CD4-positive, alpha-beta T cell treated with Interleukin-2 at 100 ng/mL for 4 hours (primary cell): ENCODE measurements at regions not wholly inside any gene's neighbourhood (a gene's known extent, or its start where the extent isn't known, plus 50 kb on each side); places are given as distances from the start of the nearest gene placed in this dataset.
"Not testable (repeated sequence)": the region's sequence is repeated elsewhere in the genome, so short reads cannot be mapped to it uniquely, and the experiment has no call there.

Source experiments
- DNase-seq: peaks from one replicate; pipeline ENCODE4 v3.0.0-alpha.2; 2020; ENCODE audit warnings: low spot score

DNA sequence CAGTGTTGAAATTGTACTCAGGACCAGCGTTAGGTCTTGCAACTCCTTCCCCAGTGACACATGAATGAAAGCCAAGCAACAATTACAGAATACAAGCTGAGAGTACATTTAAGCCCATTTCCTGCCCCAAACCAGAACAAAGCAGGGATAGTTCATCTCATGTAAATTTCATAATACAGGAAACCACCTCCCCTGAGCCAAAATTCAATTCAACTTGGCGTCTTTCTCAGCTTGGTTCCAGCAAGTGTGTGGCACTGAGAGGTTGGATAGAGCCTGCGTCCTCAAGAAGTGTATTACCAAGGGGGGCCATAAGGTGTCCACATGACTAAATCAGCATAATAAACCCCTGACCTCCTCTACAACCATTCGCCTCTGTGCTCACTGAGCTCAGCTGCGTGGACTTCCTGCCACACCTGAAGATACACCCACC, 278.9 kb upstream of the CRY1 start:
- DNase-seq: peak; percentile 64

DNA sequence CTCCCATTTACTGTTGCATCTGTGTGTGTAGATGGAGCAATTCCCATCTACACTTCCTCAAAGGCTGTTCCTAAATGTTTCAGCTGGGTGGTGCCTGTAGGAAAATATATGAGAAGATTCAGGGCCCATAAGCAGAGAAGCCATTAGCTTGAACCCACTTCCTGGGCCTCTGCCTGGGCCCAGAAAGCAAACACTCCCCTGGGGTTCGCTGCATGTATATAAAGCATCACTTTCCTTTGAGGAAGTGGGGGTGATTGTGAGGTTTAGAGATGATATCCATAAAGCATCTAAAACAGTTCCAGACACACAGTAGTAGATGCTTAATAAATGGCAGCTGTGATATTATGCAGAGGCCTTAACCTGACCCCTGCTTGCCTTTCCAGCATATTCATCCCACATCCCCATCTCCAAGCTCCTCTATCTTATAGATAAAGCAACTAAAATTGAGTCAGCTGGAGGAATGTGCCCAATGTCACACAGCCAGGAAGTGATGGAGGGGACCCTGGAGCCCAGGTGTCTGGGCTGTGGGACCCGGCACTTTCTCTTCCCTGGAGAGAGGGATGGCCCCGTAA, 280.0 kb upstream of the CRY1 start:
- DNase-seq: no peak

DNA sequence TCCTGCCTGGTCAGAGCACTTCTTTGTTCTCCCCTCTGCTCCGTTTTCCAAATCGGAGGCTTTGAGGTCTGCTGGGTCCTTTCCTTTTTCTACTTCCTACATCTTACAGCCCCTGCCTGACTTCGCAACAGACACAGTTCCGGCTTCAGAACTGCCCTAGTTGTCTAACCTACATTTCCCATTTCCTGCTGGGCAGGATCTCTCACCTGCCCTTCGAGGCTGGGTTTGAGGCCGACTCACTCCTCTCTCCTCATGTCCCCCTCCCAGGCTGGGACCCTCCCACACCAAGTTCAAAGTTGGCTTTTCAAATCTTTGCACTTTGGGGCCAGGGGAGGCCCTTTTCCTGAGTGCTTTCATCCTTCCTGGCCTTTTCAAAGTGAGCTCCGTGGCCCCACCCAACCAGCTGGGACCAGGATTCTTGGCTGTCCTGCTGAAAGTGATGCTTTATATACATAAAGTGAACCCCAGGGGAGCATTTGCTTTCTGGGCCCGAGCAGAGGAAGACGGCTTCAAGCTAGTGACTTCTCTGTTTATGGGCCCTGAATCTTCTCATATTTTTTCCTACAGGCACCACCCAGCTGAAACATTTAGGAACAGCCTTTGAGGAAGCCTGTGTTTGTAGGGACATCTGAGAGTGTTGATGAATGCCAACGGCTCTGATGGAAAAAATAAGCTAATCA, 281.0 kb upstream of the CRY1 start:
- no peak for DNase-seq

DNA sequence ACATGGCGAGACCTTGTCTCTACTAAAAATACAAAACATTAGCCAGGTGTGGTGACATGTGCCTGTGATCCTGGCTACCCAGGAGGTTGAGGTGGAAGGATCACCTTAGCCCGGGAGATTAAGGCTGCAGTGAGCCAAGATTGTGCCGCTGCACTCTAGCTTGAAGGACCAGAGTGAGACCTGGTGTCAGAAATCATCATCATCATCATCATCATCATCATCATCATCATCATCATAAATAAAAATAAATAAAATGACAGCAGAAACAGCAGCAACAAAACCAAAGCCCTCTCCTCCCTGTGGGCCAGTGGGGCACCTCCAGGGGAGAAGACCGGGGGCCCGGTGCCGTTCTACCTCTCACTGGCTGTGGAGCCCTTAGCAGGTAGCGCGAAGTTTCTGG, 281.9 kb upstream of the CRY1 start:
- DNase-seq: no peak

DNA sequence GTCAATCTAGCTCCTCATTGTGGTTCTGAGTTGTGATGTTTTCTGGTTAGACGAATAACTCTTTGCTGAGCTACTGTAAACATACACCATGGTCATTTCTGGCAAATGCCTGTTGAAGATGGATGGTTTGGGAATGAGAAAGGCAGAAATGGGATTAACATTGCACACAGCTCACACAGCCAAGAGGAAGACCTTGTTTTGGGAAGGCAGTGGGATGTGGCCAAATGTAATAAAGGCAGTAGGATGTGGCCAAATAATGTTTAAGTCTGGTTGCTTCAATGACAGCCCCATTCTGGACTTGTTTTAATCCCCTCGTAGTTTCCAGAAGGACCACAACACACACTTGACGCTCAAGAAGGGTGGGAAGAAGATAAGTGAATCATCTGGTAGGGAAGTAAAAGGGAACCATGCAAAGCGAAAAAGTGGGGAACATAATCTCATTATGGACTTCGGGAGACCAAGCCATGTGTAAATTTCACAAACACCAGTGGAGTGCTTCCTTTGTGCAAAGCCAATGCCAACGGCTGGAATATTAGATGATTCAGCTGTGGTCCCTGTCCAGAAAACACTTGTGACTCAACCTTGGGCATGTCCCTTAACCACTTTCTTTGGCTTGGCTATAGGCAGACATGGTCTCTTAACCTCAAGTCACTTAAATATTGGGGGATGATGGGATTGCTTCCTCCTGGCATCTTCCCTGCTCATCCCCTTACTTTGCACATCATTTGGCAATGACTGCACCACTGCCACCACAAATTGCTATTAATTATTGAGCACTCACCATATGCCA, 284.4 kb upstream of the CRY1 start:
- no peak for DNase-seq

DNA sequence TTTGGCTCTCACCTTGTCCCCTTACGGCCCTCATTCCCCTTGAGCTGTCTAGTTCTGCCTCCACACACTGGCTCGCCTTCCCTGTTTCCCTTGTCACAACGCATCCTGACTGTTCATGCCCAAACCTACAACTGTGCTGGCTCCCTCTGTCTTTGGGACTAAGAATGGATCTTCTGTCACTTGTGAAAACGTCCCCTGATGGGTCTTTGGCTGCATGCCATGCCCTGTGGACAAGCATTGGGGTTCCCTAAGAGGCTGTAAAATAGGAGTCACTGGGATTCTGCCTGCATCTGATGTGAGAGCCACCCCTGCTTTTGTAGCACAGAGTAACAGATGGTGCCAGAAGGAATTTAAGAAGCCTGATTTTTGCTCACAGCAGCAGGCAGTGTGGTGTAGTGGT, 285.3 kb upstream of the CRY1 start:
- DNase-seq: no peak

DNA sequence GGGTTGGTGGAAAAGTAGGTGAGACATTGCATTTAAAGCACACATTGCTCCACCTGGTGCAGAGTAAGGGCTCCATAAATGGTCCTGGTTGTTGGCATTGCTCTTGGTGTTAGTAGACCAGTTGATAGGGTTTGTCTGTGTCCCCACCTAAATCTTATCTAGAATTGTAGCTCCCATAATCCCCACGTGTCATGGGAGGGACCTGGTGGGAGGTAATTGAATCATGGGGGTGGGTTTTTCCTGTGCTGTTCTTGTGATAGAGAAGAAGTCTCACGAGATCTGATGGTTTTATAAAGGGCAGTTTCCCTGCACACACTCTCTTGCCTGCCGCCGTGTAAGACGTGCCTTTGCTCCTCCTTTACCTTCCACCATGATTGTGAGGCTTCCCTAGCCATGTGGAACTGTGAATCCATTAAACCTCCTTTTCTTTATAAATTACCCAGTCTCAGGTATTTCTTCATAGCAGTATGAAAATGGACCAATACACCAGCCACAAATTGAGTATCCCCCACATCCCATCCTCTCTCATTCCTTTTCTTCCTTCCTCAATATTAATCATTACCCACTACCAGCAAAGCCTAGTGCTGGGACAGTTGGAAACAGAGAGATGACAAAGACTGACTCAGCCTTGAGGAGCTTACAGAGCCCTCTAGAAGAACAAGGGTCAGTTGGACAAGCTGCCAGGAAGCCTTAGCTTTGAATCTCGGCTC, 285.9 kb upstream of the CRY1 start:
- DNase-seq: not testable (repeated sequence)

DNA sequence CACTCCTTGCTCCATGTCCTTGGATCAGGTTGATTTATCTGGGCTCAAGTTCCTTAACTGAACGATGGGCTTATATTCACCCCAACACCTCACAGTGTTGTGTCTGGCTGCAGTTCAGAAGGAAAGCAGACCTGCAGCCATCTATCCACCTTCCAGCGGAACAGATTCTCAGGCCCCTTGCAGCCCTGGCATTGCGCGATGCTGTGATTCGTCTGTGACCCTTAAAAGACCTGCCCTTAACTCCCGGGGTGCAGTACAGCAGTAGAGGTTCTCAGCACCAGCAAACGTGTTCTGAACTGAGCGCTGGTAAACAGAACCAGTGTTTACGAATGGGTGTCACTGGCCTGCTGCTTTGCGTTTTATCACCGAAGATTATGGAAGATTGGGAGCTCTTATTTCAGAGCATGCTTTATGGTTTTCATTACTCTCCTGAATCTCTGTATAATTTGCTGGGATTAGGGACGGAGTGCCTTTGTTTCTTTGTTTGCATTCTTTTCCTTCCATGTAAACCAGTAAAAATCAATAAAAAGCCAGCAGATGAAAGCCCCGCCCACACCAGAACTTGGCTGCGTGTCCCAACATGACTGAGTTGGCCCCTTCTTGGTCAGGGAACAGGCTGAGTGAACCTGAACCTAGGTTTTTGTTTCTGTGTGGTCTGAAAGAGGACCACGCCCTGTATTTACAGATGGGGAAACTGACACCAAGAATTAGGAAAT, 286.7 kb upstream of the CRY1 start:
- DNase-seq: no peak

DNA sequence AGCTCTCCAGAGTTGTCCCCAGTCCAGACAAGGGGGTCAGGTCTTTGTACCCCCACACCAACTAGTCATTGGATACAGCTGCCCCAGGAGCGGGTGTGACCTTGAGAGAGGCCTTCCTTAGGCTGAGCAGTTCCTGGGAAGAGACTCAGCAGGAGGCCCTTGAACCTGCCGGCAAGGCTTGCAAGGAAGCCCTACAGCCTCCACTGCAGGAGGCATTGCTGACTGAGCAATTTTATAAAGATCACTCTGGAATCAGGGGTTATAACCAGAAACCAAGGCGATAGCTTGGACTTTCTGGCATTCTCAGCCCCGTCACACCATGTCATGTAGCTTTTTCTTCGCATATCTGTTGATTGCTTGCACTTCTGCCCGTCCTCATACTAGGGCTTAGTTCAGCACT, 291.3 kb upstream of the CRY1 start:
- DNase-seq: no peak

DNA sequence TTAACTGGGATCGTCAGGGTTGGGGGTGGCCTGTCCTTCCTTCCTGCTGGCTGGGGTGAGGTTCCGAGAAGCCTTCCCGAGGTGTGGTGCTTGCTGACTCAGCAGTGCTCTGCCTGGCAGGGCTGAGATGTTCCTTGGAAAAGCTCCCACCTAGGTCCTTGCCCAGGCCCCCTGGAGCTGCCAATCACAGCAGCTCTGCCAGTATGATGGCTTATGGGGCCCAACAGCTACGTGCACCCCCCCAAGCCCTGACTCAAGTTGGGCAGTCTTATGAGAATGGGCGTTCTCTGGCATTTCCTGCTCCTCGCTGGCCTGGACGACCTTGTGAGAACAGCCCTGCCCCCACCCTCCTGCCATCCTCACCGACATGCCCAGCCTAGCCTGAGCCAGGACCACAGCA, 292.2 kb upstream of the CRY1 start:
- DNase-seq: no peak

DNA sequence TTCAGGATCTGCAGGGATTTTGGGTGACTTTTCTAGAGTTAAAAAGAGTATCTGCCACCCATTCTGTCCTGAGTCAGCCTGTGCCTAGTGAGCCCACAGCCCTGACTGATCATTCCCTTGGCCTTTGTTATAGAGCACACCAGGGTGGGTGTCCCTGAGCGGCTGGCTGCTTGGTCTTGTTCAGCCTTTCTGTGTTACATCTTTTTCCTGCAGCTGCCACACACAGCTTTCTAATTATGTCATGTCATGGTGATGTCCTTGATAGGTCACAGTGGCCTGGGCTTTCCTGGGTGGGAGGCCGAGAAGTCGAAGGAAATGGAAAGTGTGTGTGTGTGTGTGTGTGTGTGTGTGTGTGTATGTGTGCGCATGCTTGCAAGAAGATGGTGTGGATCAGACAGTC, 293.2 kb upstream of the CRY1 start:
- DNase-seq: no peak

DNA sequence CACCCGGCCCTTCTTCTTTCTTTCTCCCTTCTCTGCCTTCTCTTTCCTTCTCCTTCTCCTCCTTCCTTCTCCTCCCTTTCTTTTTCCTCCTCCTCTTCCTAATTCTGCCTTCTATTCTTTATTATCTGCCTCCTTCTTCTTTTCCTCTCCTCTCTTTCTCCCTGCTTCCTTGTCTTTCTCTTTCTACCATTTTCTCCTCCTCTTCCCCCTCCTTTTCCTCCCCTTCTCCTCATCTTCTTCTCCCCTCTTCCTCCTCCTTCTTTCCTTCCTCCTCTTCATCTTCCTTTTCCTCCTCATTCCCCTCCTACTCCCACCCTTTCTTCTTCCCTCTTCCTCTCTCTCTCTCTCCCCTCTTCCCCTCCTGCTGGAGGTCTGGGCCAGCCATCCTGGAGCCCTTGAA, 294.9 kb upstream of the CRY1 start:
- DNase-seq: no peak

DNA sequence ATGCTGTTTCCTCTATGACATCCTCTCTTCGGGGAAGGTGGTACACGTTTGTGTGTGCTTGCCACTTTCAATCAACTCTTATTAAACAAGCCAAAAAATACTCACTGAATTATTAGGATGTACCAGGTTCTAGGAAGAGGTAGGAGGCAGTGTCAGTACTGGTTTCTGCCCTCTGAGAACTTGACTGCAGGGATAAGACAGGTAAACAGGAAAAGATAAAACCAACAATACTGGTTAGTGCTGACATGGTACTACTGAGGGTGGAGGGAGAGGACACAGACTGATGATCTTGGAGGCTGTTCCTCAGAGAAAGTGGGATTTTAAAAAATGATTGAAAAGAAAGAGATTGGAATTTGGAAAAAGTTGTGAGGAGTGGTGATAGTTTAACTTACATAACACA, 295.2 kb upstream of the PWP1 start:
- no peak for DNase-seq

DNA sequence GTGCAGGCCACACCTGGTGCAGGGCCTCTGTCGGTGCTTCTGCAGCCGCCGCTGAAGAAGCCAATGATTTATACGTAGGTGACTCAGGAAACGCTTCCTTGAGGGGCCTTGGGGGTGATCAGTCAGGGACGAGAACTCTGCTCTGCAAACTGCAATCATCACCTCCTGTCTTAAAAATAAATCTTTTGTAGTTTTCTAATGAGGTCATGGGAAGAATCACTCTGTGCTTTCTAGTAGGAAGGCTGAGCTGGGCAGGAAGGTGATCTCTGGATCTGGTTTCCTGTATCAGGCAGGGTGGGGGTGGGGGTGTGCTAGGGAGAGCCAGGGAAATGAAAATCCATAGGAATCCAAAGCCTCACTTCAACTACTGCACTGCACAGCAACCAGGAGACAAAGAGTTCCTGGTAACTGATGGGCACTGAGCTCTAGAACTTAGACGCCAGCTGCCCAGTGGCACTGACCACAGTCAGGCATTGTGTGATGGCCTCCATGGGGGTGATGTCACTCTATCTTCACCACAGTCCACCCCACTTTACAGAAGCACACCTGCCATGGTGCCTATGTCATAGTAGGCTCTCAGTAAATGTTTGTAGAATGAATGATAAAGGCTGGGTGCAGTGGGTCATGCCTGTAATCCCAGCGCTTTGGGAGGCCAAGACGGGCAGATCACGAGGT, 292.4 kb upstream of the PWP1 start:
- no peak for DNase-seq

DNA sequence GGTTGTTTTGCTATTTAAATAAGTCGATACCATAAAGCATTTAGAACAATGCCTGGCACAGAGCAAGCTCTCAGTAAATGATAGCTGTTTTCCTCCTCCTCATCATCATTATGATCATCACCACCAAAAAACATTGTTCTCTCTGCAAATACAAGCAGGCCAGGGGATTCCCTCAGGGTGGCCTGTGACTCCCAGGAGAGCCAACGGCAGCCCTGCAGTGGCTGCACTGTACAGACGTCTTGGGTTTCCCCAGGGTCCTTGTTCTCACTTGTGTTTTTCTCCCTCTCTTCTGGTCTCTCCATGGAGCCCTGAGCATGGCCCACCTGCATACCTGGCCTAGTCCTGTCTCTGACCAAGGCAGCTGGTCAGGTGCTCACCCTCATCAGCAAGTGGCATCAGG, 290.9 kb upstream of the PWP1 start:
- DNase-seq: no peak

DNA sequence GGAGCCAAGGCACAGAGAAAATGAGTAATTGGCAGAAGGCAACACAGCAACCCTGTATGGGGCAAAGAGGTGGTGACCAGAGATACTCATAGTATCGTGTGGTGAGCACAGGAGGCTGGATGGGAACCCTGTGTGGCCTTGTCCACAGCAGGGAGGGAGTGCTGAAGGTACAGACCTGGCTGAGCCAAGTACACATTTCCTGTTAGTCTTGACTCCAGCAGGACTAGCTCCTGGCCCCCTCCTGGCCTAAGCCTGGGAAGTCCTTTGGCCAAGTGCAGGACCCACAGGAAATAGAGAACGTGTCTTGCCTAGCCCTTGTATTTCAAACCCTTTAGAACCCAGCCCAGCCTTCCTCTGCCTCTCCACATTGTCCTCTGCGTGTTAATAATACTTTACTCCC, 289.8 kb upstream of the PWP1 start:
- DNase-seq: no peak

DNA sequence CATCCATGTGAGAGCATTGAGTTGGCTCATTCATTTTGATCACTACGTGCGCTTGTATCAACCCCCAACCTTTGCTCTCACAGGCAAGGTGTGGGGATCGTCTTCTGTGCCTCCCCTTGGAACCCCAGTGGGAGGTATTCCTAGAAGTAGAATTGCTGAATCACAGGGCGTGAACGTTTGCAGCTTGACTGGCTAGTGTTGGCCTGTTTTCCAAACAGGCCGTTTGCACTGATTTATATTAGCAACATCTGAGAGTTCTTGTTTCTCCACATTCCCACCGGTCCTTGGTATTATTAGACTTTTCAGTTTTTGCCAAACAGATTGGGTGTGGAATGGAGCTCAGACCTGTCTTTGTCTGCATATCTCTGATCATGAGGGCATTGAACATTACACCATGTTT, 288.6 kb upstream of the PWP1 start:
- no peak for DNase-seq

DNA sequence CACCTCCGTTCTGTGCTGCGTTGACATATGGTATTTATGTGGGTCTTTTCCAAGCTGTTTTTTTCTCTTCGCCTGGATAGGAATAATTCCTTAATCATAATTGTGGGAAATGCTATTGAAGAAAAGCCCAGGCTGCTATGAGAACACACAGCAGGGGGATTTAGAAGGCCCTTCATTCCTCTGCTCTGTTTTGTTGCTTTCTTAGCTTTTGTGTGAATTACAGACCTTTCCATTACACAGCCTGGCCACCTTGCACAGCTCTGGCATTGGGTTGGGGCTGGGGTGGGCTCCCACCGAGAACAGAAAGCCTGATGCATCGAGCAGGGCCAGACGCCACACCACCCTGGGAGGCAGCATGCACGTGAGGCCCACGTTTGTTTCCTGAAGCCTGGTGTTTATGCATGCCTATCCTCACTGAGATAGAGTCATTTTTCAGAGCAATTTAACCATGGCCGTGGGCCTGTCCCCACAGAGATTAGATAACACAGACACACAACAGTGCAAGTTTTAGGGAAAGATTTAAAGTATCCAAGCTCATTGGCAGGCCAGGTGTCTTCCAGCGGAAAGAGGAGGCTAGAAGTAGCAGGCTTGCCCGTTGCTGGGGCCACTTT, 287.6 kb upstream of the PWP1 start:
- no peak for DNase-seq

DNA sequence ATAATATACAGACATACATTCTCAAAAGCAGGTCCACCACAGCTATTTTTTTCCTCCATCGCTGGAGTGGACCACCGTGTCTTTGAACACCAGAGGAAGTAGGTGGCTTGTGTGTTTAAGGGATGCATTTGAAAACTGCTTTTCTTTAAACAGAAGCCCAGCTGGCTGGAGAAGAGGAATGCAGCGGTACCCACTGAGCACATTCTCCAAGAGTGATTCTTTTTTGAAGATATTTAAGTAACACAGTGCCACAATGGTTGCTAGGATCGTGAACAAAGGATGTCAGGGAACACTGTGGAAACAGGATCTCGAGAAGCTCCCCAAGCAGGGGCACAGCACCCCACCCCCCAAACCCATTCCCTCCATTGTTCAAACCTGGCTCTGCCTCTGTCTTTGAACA, 286.6 kb upstream of the PWP1 start:
- DNase-seq: no peak

DNA sequence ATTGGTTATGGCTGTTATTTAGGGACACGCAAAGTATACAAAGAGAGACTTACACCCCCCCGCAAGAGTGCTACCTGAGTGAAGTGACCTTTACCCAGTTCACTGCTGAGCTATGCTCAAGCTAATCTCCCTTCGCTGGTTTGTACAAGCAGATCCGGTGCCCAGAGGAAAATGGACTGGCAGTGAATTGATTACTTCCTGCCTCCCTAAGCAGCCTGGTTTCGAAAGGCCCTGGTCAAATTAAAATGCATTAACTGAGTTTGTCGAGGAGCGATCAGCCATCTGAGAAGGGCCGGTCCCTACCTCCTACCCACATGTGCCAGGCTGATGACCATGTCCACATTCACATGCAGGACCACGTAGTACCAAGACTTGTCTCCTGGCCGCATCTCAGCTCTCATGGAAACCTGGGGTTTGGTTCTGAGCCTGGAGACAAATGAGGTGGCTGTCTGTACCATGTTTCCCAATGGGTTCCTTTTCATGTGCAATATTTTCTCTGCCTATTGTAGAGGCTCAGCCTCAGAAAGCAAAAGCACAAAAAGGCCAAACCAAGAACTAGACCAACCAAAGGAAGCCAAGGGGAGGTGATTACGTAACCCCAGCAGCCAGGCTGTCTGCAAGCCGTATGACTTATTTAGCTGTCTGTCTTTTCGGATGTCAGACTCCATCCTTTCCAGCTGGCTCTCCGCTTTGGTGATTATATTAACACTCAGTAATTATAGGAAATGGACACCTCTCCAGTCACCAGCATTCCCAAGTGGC, 284.7 kb upstream of the PWP1 start:
- peak; percentile 5 for DNase-seq
